GM12892 (cell line): ENCODE measurements at regions not wholly inside any gene's neighbourhood (a gene's known extent, or its start where the extent isn't known, plus 50 kb on each side); places are given as distances from the start of the nearest gene placed in this dataset.

Experiments used
- POLR2A ChIP-seq: IDR thresholded peaks from 2 replicates; pipeline ENCODE4 v1.6.1; 2011; ENCODE audit warnings: low read depth, low read length, control low read depth
- POLR2AphosphoS5 ChIP-seq: IDR thresholded peaks from 2 replicates; pipeline ENCODE4 v1.6.1; 2011; ENCODE audit warnings: low read depth, low read length, control low read depth
- TAF1 ChIP-seq: IDR thresholded peaks from 2 replicates; pipeline ENCODE4 v1.6.1; 2011; ENCODE audit warnings: low read depth, mild to moderate bottlenecking, control low read depth, low read length, borderline replicate concordance

- TF ChIP-seq POLR2AphosphoS5, result no peak
- TF ChIP-seq POLR2A, result no peak
- TF ChIP-seq TAF1, result no peak
Observed at GRCh38 chr9:107852891-107853290, 363.3 kb upstream of the KLF4 start.
